ENCODE measurements at regions not wholly inside any gene's neighbourhood (a gene's known extent, or its start where the extent isn't known, plus 50 kb on each side); places are given as distances from the start of the nearest gene placed in this dataset.
"Not testable (repeated sequence)": the region's sequence is repeated elsewhere in the genome, so short reads cannot be mapped to it uniquely, and the experiment has no call there.

DNA sequence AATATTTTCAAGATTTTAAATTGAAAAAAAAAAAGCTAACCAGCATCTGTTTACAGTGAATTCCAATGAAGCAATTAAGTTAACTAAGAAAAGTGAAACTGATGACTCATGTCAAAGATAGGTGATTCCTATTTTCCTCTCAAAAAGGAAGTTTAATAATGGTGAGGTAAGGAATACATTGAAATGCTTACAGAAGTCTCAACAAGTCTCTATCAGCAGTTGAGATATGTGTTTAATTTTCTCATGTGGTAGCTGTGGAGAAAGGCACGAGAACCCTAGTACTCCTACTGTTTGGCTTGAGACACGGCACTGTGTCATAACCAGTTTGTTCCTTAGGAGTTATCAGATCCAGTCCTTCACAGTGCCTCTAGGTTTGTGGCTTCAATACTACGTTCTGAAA lies 114.5 kb downstream of the SLC25A46 start:
- WGBS = 90% methylated on average over 3 of the region's 3 CpGs
- Histone ChIP-seq H3K36me3 (ENCODE audit: control insufficient read depth in 2 of 2, insufficient read depth in 2 of 2, low read length in 1 of 2) (no peaks in the 10 kb centered on the region), H3K4me1 (ENCODE audit: control insufficient read depth in 2 of 2, insufficient read depth in 2 of 2, low read length in 2 of 2) (no peaks in the 10 kb centered on the region), H3K4me3 (ENCODE audit: low read length in 2 of 2) (no peak overlapping the region), H3K27ac (ENCODE audit: low read depth in 1 of 2, low read length in 1 of 2) (no peak overlapping the region), H3K9me3 (ENCODE audit: control insufficient read depth in 2 of 2, insufficient read depth in 1 of 2, low read length in 1 of 2) (no peaks in the 10 kb centered on the region), H3K27me3 (ENCODE audit: control insufficient read depth in 2 of 2, insufficient read depth in 1 of 2, low read length in 1 of 2) (no peaks in the 10 kb centered on the region)
- no peak for DNase-seq (ENCODE audit: low read depth in 6 of 9, low spot score in 9 of 9)

DNA sequence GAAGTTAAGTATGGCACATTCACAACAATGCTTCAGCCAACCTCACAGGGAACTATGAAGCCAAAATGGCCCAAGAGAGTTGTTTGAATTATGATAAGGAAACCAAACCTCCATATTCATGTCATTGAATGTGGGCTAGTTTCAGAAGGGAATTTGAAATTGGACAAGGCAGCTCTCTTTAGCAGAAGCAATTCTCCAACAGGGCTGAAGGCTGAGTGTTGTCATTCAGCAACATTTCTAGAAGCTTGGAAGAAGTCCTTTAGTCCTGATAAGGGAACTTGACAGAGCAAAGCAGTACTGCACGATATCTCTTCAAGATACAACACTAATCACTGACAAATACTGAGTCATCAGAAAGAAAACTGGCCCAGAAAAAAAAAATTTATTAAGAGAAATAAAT lies 115.4 kb downstream of the SLC25A46 start:
- DNase-seq (ENCODE audit: low read depth in 6 of 9, low spot score in 9 of 9) = no peak
- no peak overlapping the region for H3K27ac ChIP-seq (ENCODE audit: low read depth in 1 of 2, low read length in 1 of 2)
- H3K9me3 ChIP-seq (ENCODE audit: control insufficient read depth in 2 of 2, insufficient read depth in 1 of 2, low read length in 1 of 2) = no peaks in the 10 kb centered on the region
- no peaks in the 10 kb centered on the region for H3K27me3 ChIP-seq (ENCODE audit: control insufficient read depth in 2 of 2, insufficient read depth in 1 of 2, low read length in 1 of 2)
- WGBS = 87% methylated on average over 1 of the region's 1 CpG
- H3K4me1 ChIP-seq (ENCODE audit: control insufficient read depth in 2 of 2, insufficient read depth in 2 of 2, low read length in 2 of 2) = no peaks in the 10 kb centered on the region
- H3K36me3 ChIP-seq (ENCODE audit: control insufficient read depth in 2 of 2, insufficient read depth in 2 of 2, low read length in 1 of 2) = no peaks in the 10 kb centered on the region
- H3K4me3 ChIP-seq (ENCODE audit: low read length in 2 of 2) = no peak overlapping the region

DNA sequence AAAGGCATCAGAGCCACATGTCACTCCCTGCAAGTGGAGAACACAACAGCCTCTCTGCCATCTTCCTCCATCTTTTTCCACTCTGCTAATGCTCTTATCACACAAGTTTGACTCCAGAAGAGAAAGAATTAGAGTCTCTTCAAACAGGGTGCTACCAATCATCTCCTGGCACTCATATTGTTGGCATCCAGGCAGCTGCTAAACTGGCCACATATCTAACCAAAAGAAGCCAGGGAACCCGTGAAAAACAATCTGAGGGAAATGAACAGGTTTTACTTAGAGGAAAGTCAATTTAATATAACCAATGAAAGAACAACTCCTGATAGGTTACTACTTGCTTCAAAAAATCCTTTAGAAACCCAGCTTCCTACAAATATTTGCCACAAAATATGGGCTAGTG lies 117.2 kb downstream of the SLC25A46 start:
- no peak for DNase-seq (ENCODE audit: low read depth in 6 of 9, low spot score in 9 of 9)
- Histone ChIP-seq H3K36me3 (ENCODE audit: control insufficient read depth in 2 of 2, insufficient read depth in 2 of 2, low read length in 1 of 2) (no peaks in the 10 kb centered on the region), H3K27ac (ENCODE audit: low read depth in 1 of 2, low read length in 1 of 2) (no peak overlapping the region), H3K4me3 (ENCODE audit: low read length in 2 of 2) (no peak overlapping the region), H3K4me1 (ENCODE audit: control insufficient read depth in 2 of 2, insufficient read depth in 2 of 2, low read length in 2 of 2) (no peaks in the 10 kb centered on the region), H3K27me3 (ENCODE audit: control insufficient read depth in 2 of 2, insufficient read depth in 1 of 2, low read length in 1 of 2) (no peaks in the 10 kb centered on the region), H3K9me3 (ENCODE audit: control insufficient read depth in 2 of 2, insufficient read depth in 1 of 2, low read length in 1 of 2) (no peaks in the 10 kb centered on the region)
- WGBS = 80% methylated on average over 1 of the region's 1 CpG

DNA sequence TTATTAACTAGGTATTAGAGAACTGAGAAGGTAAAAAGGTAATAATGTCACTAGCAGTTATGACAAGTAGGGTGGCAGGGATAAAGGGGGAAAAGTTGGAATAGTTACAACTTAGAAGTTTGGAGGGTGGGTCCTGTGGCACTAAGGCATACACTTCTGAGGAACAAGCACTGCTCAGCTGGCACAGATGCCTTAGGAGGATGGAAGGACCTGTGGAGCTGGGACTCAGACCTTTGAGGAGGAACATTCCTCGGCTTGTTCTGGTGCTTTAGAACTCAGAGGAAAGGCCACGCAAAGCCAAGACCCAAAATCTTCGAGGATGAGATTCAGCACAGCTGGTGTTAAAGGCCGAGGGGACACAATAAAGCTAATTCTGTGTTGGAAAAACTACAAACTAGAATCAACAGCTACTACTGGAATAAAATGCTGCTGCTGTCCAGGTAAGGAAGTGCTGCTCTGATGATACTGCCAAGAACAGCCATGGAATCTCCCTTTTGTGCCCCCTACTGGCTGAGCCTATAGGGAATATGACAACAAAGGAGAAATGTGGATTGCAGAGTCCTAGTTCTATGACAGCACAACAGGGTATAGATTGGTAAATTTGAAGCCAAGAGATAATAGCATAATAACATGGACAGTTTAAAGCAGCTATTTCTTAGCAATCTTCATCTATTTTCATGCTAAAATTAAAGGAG lies 126.7 kb downstream of the SLC25A46 start:
- H3K36me3 ChIP-seq (ENCODE audit: control insufficient read depth in 2 of 2, insufficient read depth in 2 of 2, low read length in 1 of 2) = no peaks in the 10 kb centered on the region
- H3K4me1 ChIP-seq (ENCODE audit: control insufficient read depth in 2 of 2, insufficient read depth in 2 of 2, low read length in 2 of 2) = no peaks in the 10 kb centered on the region
- WGBS = 81% methylated on average over 4 of the region's 4 CpGs
- peak in 2 of 9 donors; percentile 6 for DNase-seq (ENCODE audit: low read depth in 6 of 9, low spot score in 9 of 9)
- H3K4me3 ChIP-seq (ENCODE audit: low read length in 2 of 2) = no peak overlapping the region
- H3K27me3 ChIP-seq (ENCODE audit: control insufficient read depth in 2 of 2, insufficient read depth in 1 of 2, low read length in 1 of 2) = no peaks in the 10 kb centered on the region
- no peak overlapping the region for H3K27ac ChIP-seq (ENCODE audit: low read depth in 1 of 2, low read length in 1 of 2)
- no peaks in the 10 kb centered on the region for H3K9me3 ChIP-seq (ENCODE audit: control insufficient read depth in 2 of 2, insufficient read depth in 1 of 2, low read length in 1 of 2)

DNA sequence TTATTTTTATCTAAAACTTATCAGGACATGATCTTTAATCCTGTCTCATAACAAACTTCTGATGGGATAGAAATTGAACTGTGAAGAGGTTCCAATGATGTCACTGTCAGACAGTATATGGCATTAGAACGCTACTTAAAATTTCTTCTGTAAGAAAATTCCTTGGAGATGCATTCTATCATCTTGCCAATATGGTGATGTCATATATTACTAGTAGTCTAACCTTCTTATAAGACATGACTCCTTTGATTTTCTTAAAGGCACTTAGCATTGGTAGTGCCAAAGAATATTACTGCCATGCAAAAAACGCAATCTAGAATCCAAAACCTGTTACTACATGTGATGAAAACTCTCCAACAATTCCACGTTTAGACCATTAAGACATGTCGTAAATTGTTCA lies 131.1 kb downstream of the SLC25A46 start:
- DNase-seq (ENCODE audit: low read depth in 6 of 9, low spot score in 9 of 9) = no peak
- Histone ChIP-seq H3K27ac (ENCODE audit: low read depth in 1 of 2, low read length in 1 of 2) (no peak overlapping the region), H3K4me3 (ENCODE audit: low read length in 2 of 2) (no peak overlapping the region), H3K9me3 (ENCODE audit: control insufficient read depth in 2 of 2, insufficient read depth in 1 of 2, low read length in 1 of 2) (peaks cover 0 to 3% of the 10 kb centered on the region in 2 donors), H3K27me3 (ENCODE audit: control insufficient read depth in 2 of 2, insufficient read depth in 1 of 2, low read length in 1 of 2) (no peaks in the 10 kb centered on the region), H3K4me1 (ENCODE audit: control insufficient read depth in 2 of 2, insufficient read depth in 2 of 2, low read length in 2 of 2) (no peaks in the 10 kb centered on the region), H3K36me3 (ENCODE audit: control insufficient read depth in 2 of 2, insufficient read depth in 2 of 2, low read length in 1 of 2) (no peaks in the 10 kb centered on the region)
- 77% methylated on average over 4 of the region's 4 CpGs for WGBS

DNA sequence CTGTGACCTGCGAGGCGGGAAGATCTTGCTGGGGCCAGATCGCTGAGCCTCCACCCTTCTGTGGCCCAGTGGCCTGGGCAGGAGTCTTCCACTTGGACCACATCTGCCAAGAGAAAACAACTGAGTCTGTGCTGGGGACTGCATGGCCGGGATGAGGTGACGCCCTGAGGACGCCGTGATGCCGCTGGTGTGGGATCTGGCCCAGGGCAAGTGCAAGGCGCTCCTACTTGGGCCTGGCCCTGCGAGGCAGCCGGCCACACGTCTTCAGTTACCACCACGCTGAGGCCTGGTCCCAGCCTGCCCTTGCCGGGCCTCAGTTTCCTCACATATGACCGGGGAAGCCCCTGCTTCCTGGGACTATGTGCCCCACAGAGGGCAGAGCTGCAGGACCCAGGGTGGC lies 133.4 kb downstream of the SLC25A46 start:
- no peak for DNase-seq (ENCODE audit: low read depth in 6 of 9, low spot score in 9 of 9)
- H3K9me3 ChIP-seq (ENCODE audit: control insufficient read depth in 2 of 2, insufficient read depth in 1 of 2, low read length in 1 of 2) = peaks cover 0 to 3% of the 10 kb centered on the region in 2 donors
- 96% methylated on average over 15 of the region's 15 CpGs for WGBS
- H3K27ac ChIP-seq (ENCODE audit: low read depth in 1 of 2, low read length in 1 of 2) = no peak overlapping the region
- no peaks in the 10 kb centered on the region for H3K4me1 ChIP-seq (ENCODE audit: control insufficient read depth in 2 of 2, insufficient read depth in 2 of 2, low read length in 2 of 2)
- H3K36me3 ChIP-seq (ENCODE audit: control insufficient read depth in 2 of 2, insufficient read depth in 2 of 2, low read length in 1 of 2) = no peaks in the 10 kb centered on the region
- H3K27me3 ChIP-seq (ENCODE audit: control insufficient read depth in 2 of 2, insufficient read depth in 1 of 2, low read length in 1 of 2) = no peaks in the 10 kb centered on the region
- no peak overlapping the region for H3K4me3 ChIP-seq (ENCODE audit: low read length in 2 of 2)

DNA sequence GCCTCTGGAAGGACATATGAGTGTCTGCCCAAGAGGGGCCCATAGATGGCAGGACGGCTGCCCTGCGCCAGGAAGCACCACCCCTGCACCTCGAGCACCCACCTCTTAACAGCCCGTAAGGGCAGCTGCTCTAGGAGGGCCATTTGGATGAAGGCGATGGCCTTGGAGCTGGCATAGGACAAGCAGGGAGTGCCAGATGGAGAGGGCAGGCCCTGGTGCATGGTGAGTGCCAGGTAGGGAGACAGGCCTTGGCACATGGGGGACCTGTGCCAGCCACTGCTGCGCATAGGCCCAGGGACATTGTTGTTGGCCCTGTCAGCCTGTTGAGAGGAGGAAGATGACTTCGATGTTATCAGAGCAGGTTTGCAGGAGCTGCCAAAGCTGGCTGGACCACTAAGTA lies 134.2 kb downstream of the SLC25A46 start:
- Histone ChIP-seq H3K27ac (ENCODE audit: low read depth in 1 of 2, low read length in 1 of 2) (no peak overlapping the region), H3K4me1 (ENCODE audit: control insufficient read depth in 2 of 2, insufficient read depth in 2 of 2, low read length in 2 of 2) (no peaks in the 10 kb centered on the region), H3K9me3 (ENCODE audit: control insufficient read depth in 2 of 2, insufficient read depth in 1 of 2, low read length in 1 of 2) (peaks cover 0 to 3% of the 10 kb centered on the region in 2 donors), H3K4me3 (ENCODE audit: low read length in 2 of 2) (no peak overlapping the region), H3K36me3 (ENCODE audit: control insufficient read depth in 2 of 2, insufficient read depth in 2 of 2, low read length in 1 of 2) (no peaks in the 10 kb centered on the region), H3K27me3 (ENCODE audit: control insufficient read depth in 2 of 2, insufficient read depth in 1 of 2, low read length in 1 of 2) (no peaks in the 10 kb centered on the region)
- 95% methylated on average over 7 of the region's 7 CpGs for WGBS
- DNase-seq (ENCODE audit: low read depth in 6 of 9, low spot score in 9 of 9) = no peak

DNA sequence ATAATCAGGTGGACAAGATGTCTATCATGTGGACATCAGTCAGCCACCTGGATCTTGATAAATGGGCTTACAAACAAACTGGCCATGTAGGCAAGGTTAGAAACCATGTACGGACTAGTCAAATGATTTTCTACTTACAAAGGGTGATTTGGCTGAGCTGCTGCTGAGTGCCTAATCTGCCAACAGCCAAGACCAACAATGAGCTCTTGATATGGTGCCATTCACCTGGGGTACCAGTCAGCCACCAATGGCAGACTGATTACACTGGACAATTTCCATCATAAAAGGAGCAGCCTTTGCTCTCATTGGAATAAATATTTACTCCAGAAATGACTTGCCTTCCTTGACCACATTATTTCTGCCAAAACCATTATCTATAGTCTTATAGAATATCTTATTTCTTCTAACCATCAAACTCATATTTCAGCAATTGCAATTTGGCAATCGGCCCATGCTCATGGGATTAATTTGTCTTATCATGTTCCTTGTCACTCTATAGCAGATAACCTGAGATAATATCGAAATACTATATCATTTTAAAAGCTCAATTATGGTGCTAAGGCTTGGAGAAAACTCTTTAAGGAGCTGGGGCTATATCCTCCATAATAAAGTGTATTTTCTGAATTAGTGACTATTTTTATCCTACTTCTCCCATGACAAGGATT lies 135.1 kb downstream of the SLC25A46 start:
- Histone ChIP-seq H3K4me1 (ENCODE audit: control insufficient read depth in 2 of 2, insufficient read depth in 2 of 2, low read length in 2 of 2) (no peaks in the 10 kb centered on the region), H3K4me3 (ENCODE audit: low read length in 2 of 2) (no peak overlapping the region), H3K9me3 (ENCODE audit: control insufficient read depth in 2 of 2, insufficient read depth in 1 of 2, low read length in 1 of 2) (peaks cover 0 to 3% of the 10 kb centered on the region in 2 donors), H3K27ac (ENCODE audit: low read depth in 1 of 2, low read length in 1 of 2) (no peak overlapping the region), H3K36me3 (ENCODE audit: control insufficient read depth in 2 of 2, insufficient read depth in 2 of 2, low read length in 1 of 2) (no peaks in the 10 kb centered on the region), H3K27me3 (ENCODE audit: control insufficient read depth in 2 of 2, insufficient read depth in 1 of 2, low read length in 1 of 2) (no peaks in the 10 kb centered on the region)
- no peak for DNase-seq (ENCODE audit: low read depth in 6 of 9, low spot score in 9 of 9)
- 53% methylated on average over 3 of the region's 3 CpGs for WGBS

DNA sequence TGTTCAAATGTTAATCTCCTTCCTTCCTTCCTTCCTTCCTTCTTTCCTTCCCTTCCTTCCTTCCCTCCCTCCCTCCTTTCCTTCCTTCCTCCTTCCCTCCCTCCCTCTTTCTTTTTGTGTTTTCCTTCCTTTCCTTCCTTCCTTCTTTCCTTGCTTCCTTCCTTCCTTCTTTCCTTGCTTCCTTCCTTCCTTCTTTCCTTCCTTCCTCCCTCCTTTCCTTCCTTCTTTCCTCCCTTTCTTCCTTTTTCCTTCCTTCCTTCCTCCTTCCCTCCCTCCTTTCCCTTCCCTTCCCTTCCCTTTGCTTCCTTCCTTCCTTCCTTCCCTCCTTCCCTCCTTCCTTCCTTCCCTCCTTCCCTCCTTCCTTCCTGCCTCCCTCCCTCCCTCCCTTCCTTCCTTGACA lies 136.3 kb downstream of the SLC25A46 start:
- H3K27ac ChIP-seq (ENCODE audit: low read depth in 1 of 2, low read length in 1 of 2); H3K4me1 ChIP-seq (ENCODE audit: control insufficient read depth in 2 of 2, insufficient read depth in 2 of 2, low read length in 2 of 2); DNase-seq (ENCODE audit: low read depth in 6 of 9, low spot score in 9 of 9); H3K27me3 ChIP-seq (ENCODE audit: control insufficient read depth in 2 of 2, insufficient read depth in 1 of 2, low read length in 1 of 2); H3K9me3 ChIP-seq (ENCODE audit: control insufficient read depth in 2 of 2, insufficient read depth in 1 of 2, low read length in 1 of 2); H3K36me3 ChIP-seq (ENCODE audit: control insufficient read depth in 2 of 2, insufficient read depth in 2 of 2, low read length in 1 of 2); H3K4me3 ChIP-seq (ENCODE audit: low read length in 2 of 2): not testable (repeated sequence)

All from thymus (tissue), 11 donors.